ENCODE measurements at regions not wholly inside any gene's neighbourhood (a gene's known extent, or its start where the extent isn't known, plus 50 kb on each side); places are given as distances from the start of the nearest gene placed in this dataset.

DNA sequence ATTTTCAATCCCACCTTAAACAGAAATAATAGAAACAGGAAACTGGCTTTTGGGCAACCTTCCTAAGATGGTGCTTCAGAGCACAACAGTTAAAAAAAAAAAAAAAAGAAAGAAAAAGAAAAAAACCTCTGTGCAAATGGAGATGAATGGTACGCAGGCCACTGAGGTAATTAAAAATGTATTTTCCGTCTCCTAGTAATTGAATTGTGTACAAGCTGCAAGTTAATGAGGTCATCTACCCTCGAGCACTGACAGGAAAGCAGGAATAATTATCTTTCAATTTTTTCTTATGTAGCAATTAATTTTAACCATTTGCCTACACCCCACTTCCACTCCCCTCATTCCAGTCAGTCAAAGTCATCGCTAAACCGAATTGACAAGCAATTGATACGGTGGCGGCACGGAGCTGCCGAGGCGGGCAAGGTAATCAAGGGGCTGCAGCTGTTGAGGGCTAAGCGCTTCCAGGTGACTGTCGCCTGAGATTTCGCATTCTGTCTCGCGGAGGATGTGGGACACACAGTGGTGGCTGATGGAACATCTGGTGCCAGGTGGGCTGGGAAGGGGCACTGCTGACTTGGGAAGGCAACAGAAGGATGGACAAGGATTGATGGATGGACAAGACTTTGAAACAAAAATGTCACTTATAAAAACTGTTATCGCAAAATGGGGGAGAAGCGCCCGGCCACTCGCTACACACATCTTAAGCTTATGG is 109.4 kb downstream of the RCN1 start:
- no peak for FAIRE-seq
- TF ChIP-seq, protein P1, sequence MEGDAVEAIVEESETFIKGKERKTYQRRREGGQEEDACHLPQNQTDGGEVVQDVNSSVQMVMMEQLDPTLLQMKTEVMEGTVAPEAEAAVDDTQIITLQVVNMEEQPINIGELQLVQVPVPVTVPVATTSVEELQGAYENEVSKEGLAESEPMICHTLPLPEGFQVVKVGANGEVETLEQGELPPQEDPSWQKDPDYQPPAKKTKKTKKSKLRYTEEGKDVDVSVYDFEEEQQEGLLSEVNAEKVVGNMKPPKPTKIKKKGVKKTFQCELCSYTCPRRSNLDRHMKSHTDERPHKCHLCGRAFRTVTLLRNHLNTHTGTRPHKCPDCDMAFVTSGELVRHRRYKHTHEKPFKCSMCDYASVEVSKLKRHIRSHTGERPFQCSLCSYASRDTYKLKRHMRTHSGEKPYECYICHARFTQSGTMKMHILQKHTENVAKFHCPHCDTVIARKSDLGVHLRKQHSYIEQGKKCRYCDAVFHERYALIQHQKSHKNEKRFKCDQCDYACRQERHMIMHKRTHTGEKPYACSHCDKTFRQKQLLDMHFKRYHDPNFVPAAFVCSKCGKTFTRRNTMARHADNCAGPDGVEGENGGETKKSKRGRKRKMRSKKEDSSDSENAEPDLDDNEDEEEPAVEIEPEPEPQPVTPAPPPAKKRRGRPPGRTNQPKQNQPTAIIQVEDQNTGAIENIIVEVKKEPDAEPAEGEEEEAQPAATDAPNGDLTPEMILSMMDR (IDR thresholded peaks at IDR 0.05; ENCODE audit: insufficient read depth, missing control alignments): no peak
- DNase-seq (ENCODE audit: insufficient read length, low spot score): no peak

DNA sequence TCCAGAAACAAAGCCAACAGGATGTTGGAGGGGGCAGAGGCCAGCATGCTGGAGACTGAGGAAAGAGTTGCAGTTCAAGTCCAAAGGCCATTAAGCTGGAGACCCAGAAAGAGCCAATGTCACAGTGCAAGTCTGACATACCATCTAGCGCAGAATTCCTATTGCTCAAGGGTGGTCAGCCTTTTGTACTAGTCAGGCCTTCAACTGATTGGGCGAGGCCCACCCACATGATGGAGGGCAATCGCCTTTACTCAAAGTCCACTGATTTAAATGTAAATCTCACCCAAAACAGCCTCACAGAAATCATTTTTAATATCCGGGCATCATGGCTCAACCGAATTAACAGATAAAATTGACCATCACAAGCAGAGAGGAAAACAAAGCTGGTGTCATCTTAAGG is 113.9 kb downstream of the RCN1 start:
- FAIRE-seq (no peak), DNase-seq (ENCODE audit: insufficient read length, low spot score) (no peak)
- TF ChIP-seq, protein P1 (IDR thresholded peaks at IDR 0.05; ENCODE audit: insufficient read depth, missing control alignments): no peak

DNA sequence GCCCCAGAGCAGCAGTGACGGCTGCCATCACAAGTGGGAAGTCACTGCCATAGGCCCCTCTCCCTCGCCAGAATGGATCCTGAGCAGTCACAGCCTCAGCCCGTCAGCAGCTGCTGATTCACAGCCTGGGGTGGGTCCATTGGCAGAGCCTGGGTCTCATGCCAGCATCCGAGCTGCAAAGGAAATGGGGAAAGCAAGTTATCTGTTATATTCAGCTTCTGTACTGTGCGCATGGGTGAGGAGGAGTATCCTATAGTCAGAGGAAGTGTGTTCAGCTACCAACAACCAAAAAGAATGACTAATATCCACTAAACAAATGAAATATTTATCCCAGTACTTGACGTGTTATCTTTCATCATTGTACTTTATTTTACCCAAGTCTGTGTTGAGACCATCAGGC is 119.7 kb downstream of the RCN1 start:
- DNase-seq (ENCODE audit: insufficient read length, low spot score): no peak
- FAIRE-seq: no peak
- TF ChIP-seq, protein P1 (IDR thresholded peaks at IDR 0.05; ENCODE audit: insufficient read depth, missing control alignments): no peak

DNA sequence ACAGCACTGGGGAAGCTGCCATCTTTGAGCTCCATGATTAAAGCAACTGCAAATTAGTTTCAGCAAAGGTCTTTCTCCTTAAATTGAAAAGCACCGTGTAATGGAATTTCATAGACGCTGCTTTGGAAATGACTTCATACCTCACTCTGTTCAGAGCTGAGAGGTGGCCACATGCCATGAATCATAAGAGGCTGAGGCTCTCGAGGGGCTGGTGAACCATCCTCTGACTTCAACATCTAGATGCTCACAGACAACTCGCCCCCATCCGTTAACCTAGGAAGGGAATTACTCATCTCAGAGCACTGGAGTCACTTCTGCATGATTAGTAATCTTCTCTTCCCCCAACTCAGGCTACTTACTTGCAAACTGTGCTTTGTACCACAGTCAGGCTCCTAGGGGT is 122.3 kb downstream of the RCN1 start:
- TF ChIP-seq, protein P1 (IDR thresholded peaks at IDR 0.05; ENCODE audit: insufficient read depth, missing control alignments): no peak
- FAIRE-seq: no peak
- no peak for DNase-seq (ENCODE audit: insufficient read length, low spot score)

DNA sequence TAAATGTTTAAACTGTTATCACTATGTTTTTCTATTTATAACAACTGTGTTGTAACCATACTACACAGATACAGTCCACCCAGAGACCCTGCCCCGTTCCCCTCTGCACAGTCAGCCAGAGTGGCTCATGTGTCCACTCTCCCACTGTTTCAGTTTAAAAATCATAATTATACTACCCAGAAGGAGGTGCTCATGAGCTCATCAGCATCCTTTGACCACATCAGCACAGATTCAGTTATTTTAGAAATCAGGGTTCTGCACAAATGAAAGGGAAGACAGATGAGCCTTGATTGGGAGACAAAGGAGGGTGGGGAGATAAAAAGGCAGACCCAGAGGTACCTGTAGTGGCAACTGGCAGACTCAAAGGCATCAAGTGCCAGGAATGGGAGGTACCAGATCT is 124.3 kb downstream of the RCN1 start:
- no peak for FAIRE-seq
- no peak for DNase-seq (ENCODE audit: insufficient read length, low spot score)
- TF ChIP-seq, protein P1 (IDR thresholded peaks at IDR 0.05; ENCODE audit: insufficient read depth, missing control alignments): no peak

DNA sequence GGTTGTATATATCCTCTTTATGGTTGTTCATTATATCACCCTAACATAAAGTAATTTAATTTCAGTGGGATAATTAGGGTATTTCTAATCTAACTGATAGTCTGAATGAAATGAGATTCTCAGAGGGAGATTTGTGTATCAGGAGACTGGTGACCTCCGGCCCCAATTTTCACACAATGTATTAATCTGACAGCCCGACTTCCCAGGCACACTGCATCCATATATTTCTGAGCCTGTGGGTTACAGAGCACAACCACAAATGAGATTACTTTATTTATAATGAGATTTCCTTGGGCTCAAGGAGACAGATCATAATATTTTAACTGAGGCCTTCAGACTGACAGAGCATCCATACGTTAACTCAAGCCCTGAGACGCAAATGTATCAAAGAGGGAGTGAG is 125.9 kb downstream of the RCN1 start:
- DNase-seq (ENCODE audit: insufficient read length, low spot score) (no peak), FAIRE-seq (peak; percentile 11)
- TF ChIP-seq, protein P1 (IDR thresholded peaks at IDR 0.05; ENCODE audit: insufficient read depth, missing control alignments): no peak

DNA sequence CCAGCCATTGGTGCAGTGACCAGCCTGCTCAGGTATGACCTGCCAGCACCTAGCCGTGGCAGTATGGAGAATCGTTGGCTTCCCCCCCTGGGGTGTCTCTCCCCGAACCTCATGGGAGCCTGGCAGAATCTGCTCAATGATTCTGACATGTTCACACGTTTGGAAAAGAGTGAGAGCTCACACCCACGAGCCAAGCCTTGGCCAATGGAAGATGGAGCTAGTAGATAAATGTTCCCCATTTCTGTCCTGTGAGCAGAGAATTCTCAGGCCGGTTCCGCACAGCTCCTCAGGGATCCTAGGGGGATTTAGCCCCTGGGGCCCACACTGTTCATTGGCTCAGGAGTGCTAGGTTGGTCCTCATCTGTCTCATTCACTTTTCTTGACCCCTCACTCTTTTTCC is 128.4 kb downstream of the RCN1 start:
- FAIRE-seq: no peak
- no peak for DNase-seq (ENCODE audit: insufficient read length, low spot score)
- TF ChIP-seq, protein P1 (IDR thresholded peaks at IDR 0.05; ENCODE audit: insufficient read depth, missing control alignments): no peak
